ENCODE measurements at regions not wholly inside any gene's neighbourhood (a gene's known extent, or its start where the extent isn't known, plus 50 kb on each side); places are given as distances from the start of the nearest gene placed in this dataset.
A peak's percentile ranks its signal among the peaks of the same experiment; 100 is the strongest.

GRCh38 chr5:8394965-8395364 is 526.0 kb downstream of the MTRR start:
- no peak for DNase-seq

- DNase-seq = no peak
Observed at GRCh38 chr5:8396246-8396645, 527.3 kb downstream of the MTRR start.

GRCh38 chr5:8396756-8397155 is 527.8 kb downstream of the MTRR start:
- DNase-seq = no peak

- DNase-seq = peak in 1 of 14 donors; percentile 18
Observed at GRCh38 chr5:8399471-8399870, 530.5 kb downstream of the MTRR start.

GRCh38 chr5:8408258-8408657 is 539.3 kb downstream of the MTRR start:
- DNase-seq = no peak

- no peak for DNase-seq
Observed at GRCh38 chr5:8410618-8411017, 541.7 kb downstream of the MTRR start.

- DNase-seq = no peak
Observed at GRCh38 chr5:8413975-8414374, 545.0 kb downstream of the MTRR start.

GRCh38 chr5:8417316-8418048 is 548.5 kb downstream of the MTRR start:
- DNase-seq = no peak

GRCh38 chr5:8418049-8418426 is 549.1 kb downstream of the MTRR start:
- no peak for DNase-seq

GRCh38 chr5:8429778-8430758 is 561.1 kb downstream of the MTRR start:
- no peak for DNase-seq

GRCh38 chr5:8434501-8434900 is 565.6 kb downstream of the MTRR start:
- no peak for DNase-seq

GRCh38 chr5:8436924-8437323 is 568.0 kb downstream of the MTRR start:
- peak in 4 of 14 donors; percentile 3 to 38 (median 10) for DNase-seq

GRCh38 chr5:8445139-8445538 is 576.2 kb downstream of the MTRR start:
- DNase-seq = no peak

- no peak for DNase-seq
Observed at GRCh38 chr5:8446179-8446578, 577.2 kb downstream of the MTRR start.

- peak in 2 of 14 donors; percentile 10 to 37 for DNase-seq
Observed at GRCh38 chr5:8456846-8457186, 587.9 kb downstream of the MTRR start.

- DNase-seq = peak; percentile 17 to 94 (median 76)
Observed at GRCh38 chr5:8457187-8458037, 588.5 kb downstream of the MTRR start.

GRCh38 chr5:8458038-8458383 is 589.1 kb downstream of the MTRR start:
- DNase-seq = peak in 2 of 14 donors; percentile 11 to 21

GRCh38 chr5:8461543-8461942 is 592.6 kb downstream of the MTRR start:
- DNase-seq = no peak

GRCh38 chr5:8462565-8462964 is 593.6 kb downstream of the MTRR start:
- DNase-seq = no peak

GRCh38 chr5:8470489-8470888 is 601.5 kb downstream of the MTRR start:
- no peak for DNase-seq

GRCh38 chr5:8471581-8471980 is 602.6 kb downstream of the MTRR start:
- DNase-seq = no peak

GRCh38 chr5:8473016-8473415 is 604.1 kb downstream of the MTRR start:
- DNase-seq = no peak

Measured in C1 segment of cervical spinal cord (tissue), 14 donors.